ENCODE measurements at regions not wholly inside any gene's neighbourhood (a gene's known extent, or its start where the extent isn't known, plus 50 kb on each side); places are given as distances from the start of the nearest gene placed in this dataset.

DNA sequence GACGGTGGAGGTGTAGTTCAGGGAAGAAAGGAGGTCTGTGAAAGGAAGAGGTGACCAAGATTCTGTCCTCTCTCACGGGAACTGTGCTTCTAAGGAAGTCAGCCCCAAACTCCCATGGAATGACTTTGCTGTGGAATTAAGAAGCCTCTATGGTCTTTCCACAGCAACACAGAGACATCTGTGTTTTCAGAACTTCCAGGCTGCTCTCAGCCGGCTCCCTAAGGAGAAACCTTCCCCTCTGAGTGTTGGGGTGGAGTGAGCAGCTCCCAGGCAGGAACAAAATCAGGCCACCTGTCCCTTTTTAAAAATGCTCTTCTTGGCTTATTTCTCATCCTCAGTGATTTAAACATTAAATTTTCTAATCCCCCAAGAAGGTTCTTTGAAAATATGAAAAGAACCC lies 53.3 kb upstream of the SNRK start:
- TF ChIP-seq FOXM1 (IDR thresholded peaks at IDR 0.05; ENCODE audit: low read depth): no peak
- TF ChIP-seq RAD21 (IDR thresholded peaks at IDR 0.05; ENCODE audit: low read length): no peak
- TF ChIP-seq, protein P1, sequence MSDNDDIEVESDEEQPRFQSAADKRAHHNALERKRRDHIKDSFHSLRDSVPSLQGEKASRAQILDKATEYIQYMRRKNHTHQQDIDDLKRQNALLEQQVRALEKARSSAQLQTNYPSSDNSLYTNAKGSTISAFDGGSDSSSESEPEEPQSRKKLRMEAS (IDR thresholded peaks at IDR 0.05; ENCODE audit: low read depth): no peak
